BJ (cell line): ENCODE measurements at regions not wholly inside any gene's neighbourhood (a gene's known extent, or its start where the extent isn't known, plus 50 kb on each side); places are given as distances from the start of the nearest gene placed in this dataset.

ENCODE experiments used
- CTCF ChIA-PET: fragments of 350-600 bp; formaldehyde crosslinking; extraction: SDS; loops from one replicate; lab custom pipeline; 2021; ENCODE audit warnings: antibody characterized with exemption, inconsistent platforms; lab: Yijun Ruan, JAX
- POLR2A ChIA-PET: fragments of 300-600 bp; sonication (Branson Sonifier 250); formaldehyde crosslinking; extraction: SDS; loops from one replicate; lab custom pipeline; 2021; ENCODE audit warnings: antibody characterized with exemption; lab: Charles Lee
- DNase-seq: peaks from one replicate; pipeline ENCODE4 v3.0.0-alpha.2; 2011; ENCODE audit warnings: low read depth
- H3K27me3 ChIP-seq: 2 replicates; pipeline ENCODE4 v1.6.0; 2011; ENCODE audit warnings: low read length; ENCODE audit not compliant: control insufficient read depth, insufficient read depth
- H3K36me3 ChIP-seq: 2 replicates; pipeline ENCODE4 v1.5.1; 2011; ENCODE audit warnings: low read length; ENCODE audit not compliant: control insufficient read depth, insufficient read depth
- H3K4me3 ChIP-seq: 2 replicates; pipeline ENCODE4 v1.5.1; 2011; ENCODE audit warnings: low read depth, mild to moderate bottlenecking, control low read depth, low read length
- TF ChIP-seq, protein P1 (sequence below): IDR thresholded peaks from 2 replicates; pipeline ENCODE4 v1.5.1; 2011; ENCODE audit warnings: low read depth, mild to moderate bottlenecking, control low read depth, inconsistent platforms, low read length, moderate library complexity; ENCODE audit not compliant: insufficient read depth

DNA sequence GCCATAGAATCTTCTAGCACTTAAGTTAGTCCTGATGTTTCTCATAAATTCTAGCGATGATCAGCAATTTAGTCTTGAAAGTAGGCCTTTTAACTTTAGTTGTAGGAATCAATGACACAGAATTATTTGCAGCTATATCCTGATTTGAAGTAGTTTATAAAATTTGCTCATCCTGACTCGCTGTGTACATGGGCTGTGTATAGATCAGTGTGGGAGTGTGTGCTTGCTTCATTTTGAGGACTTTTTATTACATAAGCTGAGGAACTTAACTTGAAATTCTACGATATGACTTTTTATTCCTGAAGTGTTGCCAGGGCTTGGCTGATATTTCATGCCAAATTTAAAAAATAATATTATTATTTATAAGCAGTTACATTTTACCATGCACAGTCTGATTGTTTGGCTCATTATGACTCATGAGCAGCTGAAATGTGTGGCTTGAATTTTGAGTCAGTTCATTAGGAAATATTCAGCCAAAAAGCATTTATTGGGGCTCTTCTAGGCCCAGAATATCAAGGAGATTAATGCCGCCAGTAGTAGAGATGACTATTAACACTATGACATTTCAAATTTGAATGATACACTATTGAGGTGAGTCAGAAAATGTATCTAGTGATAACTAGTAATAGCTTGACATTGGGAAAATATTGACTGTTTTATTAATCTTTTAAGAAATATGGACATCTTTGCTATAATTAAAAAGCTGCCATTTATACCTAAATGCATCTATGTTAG, 128.9 kb upstream of the LIMCH1 start:
- TF ChIP-seq, protein P1, sequence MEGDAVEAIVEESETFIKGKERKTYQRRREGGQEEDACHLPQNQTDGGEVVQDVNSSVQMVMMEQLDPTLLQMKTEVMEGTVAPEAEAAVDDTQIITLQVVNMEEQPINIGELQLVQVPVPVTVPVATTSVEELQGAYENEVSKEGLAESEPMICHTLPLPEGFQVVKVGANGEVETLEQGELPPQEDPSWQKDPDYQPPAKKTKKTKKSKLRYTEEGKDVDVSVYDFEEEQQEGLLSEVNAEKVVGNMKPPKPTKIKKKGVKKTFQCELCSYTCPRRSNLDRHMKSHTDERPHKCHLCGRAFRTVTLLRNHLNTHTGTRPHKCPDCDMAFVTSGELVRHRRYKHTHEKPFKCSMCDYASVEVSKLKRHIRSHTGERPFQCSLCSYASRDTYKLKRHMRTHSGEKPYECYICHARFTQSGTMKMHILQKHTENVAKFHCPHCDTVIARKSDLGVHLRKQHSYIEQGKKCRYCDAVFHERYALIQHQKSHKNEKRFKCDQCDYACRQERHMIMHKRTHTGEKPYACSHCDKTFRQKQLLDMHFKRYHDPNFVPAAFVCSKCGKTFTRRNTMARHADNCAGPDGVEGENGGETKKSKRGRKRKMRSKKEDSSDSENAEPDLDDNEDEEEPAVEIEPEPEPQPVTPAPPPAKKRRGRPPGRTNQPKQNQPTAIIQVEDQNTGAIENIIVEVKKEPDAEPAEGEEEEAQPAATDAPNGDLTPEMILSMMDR, result no peak
- no peak overlapping the region for H3K4me3 ChIP-seq
- H3K36me3 ChIP-seq, result no peaks in the 10 kb centered on the region
- no peak for DNase-seq
- ChIA-PET CTCF (interaction anchor here (0.7 to 1.0 kb wide), 2 partner anchors 101 to 150 kb away, joined by 3 read pairs; no protein-coding TSS in a partner anchor), POLR2A (no interaction called here)
- H3K27me3 ChIP-seq, result no peaks in the 10 kb centered on the region

DNA sequence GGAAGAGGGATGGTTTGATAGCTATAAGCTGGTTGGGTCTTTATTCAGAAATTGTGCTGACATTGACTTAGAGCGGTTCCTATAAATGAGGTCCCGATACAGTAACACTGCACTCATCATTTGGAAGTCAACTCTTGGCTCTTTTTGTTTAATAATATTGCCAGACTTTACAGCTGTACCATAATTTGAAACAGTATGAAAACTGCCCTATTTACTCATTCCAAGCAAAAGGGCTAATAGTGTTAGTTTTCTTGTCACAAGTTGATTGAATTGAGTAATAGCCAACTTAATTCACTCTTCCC, 128.4 kb upstream of the LIMCH1 start:
- DNase-seq, result no peak
- H3K36me3 ChIP-seq, result no peaks in the 10 kb centered on the region
- ChIA-PET POLR2A (no interaction called here), CTCF (interaction anchor here (0.7 kb wide), 1 partner anchor 100 kb away, joined by 3 read pairs; no protein-coding TSS in a partner anchor)
- TF ChIP-seq, protein P1, result no peak
- no peak overlapping the region for H3K4me3 ChIP-seq
- no peaks in the 10 kb centered on the region for H3K27me3 ChIP-seq

DNA sequence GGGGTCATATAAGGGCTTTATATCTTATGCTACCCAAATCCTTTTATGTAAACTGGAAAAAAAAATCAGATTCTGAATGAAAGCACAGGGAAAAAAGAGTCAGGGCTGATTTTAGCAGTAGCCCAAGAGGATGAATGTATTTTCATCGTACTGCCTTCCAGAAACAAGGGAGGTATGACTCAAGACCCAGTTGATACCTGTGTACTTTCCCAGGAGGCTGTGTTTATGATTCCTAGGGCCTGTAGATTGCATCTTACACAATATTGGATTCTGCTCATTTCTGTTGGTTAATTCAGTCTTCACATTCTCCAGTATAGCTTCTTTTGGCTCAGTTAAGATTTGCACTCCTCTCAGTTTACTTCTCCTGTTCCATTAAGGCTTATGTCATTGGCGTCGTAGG, 127.9 kb upstream of the LIMCH1 start:
- POLR2A ChIA-PET, result no interaction called here
- TF ChIP-seq, protein P1, result no peak
- no peak for DNase-seq
- no peaks in the 10 kb centered on the region for H3K27me3 ChIP-seq
- CTCF ChIA-PET, result no interaction called here
- H3K4me3 ChIP-seq, result no peak overlapping the region
- H3K36me3 ChIP-seq, result no peaks in the 10 kb centered on the region

DNA sequence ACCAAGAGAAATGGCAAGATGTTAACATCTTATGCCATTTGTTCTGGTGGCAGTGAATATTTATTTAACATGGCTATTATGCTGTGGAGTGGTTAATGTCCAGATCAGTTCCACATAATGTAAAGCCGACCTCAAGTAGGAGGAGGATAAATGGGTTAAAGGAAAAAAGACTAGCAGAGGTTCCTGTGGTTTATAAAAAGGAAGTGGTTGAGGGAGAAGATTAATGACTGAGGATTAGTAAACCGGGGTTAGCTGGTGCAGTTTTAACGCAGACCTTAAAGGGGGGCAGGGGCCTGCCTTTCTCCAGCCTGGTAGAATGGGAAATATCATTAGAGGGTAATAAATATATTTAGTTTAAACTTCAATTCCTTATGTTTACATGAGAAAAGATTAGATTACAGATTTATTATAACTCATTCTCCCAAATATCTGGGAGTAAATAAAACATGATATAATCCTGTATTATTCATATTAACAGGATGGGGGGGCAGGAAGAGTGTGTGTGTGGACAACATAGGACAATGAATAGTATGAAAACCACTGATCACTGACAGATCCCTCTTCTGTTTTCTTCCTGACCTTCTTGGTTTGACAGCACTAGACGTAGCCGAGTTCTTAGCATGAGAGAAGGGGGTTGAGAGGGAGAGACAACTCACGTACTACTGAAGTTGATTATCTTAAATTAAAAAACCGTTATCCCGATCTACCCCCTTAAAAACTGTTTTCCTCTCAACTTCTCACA, 124.1 kb upstream of the LIMCH1 start:
- Histone ChIP-seq H3K27me3 (no peaks in the 10 kb centered on the region), H3K36me3 (no peaks in the 10 kb centered on the region), H3K4me3 (no peak overlapping the region)
- ChIA-PET POLR2A (interaction anchor here (0.6 kb wide), 1 partner anchor 14 kb away, joined by 12 read pairs; no protein-coding TSS in a partner anchor), CTCF (interaction anchor here (0.6 kb wide), 1 partner anchor 9 kb away, joined by 3 read pairs; no protein-coding TSS in a partner anchor)
- no peak for DNase-seq
- TF ChIP-seq, protein P1, result no peak

DNA sequence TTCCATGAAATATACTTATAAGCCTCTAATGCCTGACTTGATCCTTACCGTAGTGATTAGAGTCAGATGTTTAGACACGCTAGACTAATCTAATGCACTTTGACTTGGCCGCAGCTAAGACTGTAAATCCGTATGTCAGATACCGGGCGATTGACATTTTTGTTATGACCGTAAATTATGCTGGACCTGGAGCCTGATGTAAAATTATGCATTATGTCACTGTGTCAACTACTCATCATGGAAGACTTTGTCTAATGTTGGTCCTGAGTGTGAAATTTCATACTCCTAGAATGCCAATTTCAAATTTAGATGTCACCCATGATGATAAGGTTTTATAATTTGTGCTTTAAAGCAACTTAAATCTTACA, 123.6 kb upstream of the LIMCH1 start:
- ChIA-PET CTCF (interaction anchor here (0.6 kb wide), 1 partner anchor 8 kb away, joined by 3 read pairs; no protein-coding TSS in a partner anchor), POLR2A (no interaction called here)
- no peaks in the 10 kb centered on the region for H3K27me3 ChIP-seq
- no peaks in the 10 kb centered on the region for H3K36me3 ChIP-seq
- DNase-seq, result no peak
- H3K4me3 ChIP-seq, result no peak overlapping the region
- TF ChIP-seq, protein P1, result no peak
